Fibroblast of pulmonary artery (primary cell): ENCODE measurements at regions not wholly inside any gene's neighbourhood (a gene's known extent, or its start where the extent isn't known, plus 50 kb on each side); places are given as distances from the start of the nearest gene placed in this dataset.

Experiments used
- DNase-seq: peaks from one replicate; pipeline ENCODE4 v3.0.0-alpha.2; 2010; ENCODE audit warnings: low read depth
- H3K4me3 ChIP-seq: replicated peaks from 2 replicates; pipeline ENCODE4 v1.5.1; 2011; ENCODE audit warnings: low read depth, mild to moderate bottlenecking, control low read depth, low read length, moderate library complexity
- CTCF ChIP-seq: IDR thresholded peaks from 2 replicates; pipeline ENCODE4 v1.5.1; 2011; ENCODE audit warnings: mild to moderate bottlenecking, control low read depth, low read length, inconsistent platforms; ENCODE audit errors: missing control alignments

- no peak for DNase-seq
- no peak for TF ChIP-seq CTCF
Observed at GRCh38 chr18:25454730-25455129, 102.8 kb upstream of the ZNF521 start.

GRCh38 chr18:25454270-25454659 is 102.3 kb upstream of the ZNF521 start:
- no peak for TF ChIP-seq CTCF
- DNase-seq: no peak

More at GRCh38 chr18:25454730-25455129, 102.8 kb upstream of the ZNF521 start:
- H3K4me3 ChIP-seq: no peak overlapping the region

GRCh38 chr18:25453556-25454269 is 101.7 kb upstream of the ZNF521 start:
- no peak overlapping the region for H3K4me3 ChIP-seq
- TF ChIP-seq CTCF: no peak
- DNase-seq: peak; percentile 6

More at GRCh38 chr18:25454270-25454659, 102.3 kb upstream of the ZNF521 start:
- H3K4me3 ChIP-seq: no peak overlapping the region

GRCh38 chr18:25451077-25451658 is 99.2 kb upstream of the ZNF521 start:
- DNase-seq: no peak
- no peak overlapping the region for H3K4me3 ChIP-seq
- no peak for TF ChIP-seq CTCF

- TF ChIP-seq CTCF: no peak
- H3K4me3 ChIP-seq: no peak overlapping the region
- no peak for DNase-seq
Observed at GRCh38 chr18:25449046-25449445, 97.1 kb upstream of the ZNF521 start.

GRCh38 chr18:25446972-25447371 is 95.0 kb upstream of the ZNF521 start:
- no peak for TF ChIP-seq CTCF
- H3K4me3 ChIP-seq: no peak overlapping the region
- DNase-seq: no peak

- DNase-seq: no peak
- H3K4me3 ChIP-seq: no peak overlapping the region
- TF ChIP-seq CTCF: no peak
Observed at GRCh38 chr18:25445430-25445829, 93.5 kb upstream of the ZNF521 start.
